MCF 10A (cell line): ENCODE measurements at regions not wholly inside any gene's neighbourhood (a gene's known extent, or its start where the extent isn't known, plus 50 kb on each side); places are given as distances from the start of the nearest gene placed in this dataset.

ENCODE experiments used
- BruUV-seq: library from RNA; stranded (reverse); fragments of 400-500 nt; replicated peaks from 2 replicates; lab custom pipeline; 2021; lab: Mats Ljungman, UMichigan
- CTCF ChIA-PET: fragments of 300-600 bp; sonication (Branson Sonifier 250); formaldehyde crosslinking; extraction: SDS; loops from one replicate; lab custom pipeline; 2021; ENCODE audit warnings: antibody characterized with exemption, inconsistent platforms; lab: Yijun Ruan, JAX
- POLR2A ChIA-PET: fragments of 300-600, 350-650 bp; sonication (Branson Sonifier 250); formaldehyde crosslinking; extraction: SDS; loops from one replicate; lab custom pipeline; 2020; ENCODE audit warnings: antibody characterized with exemption, inconsistent platforms; lab: Yijun Ruan, JAX
- DNase-seq: peaks from one replicate; pipeline ENCODE4 v3.0.0-alpha.2; 2018; ENCODE audit not compliant: unreplicated experiment
- H3K27ac Mint-ChIP-seq: one replicate; pipeline ENCODE4 v1.8.0; 2022; ENCODE audit warnings: mild to moderate bottlenecking, low read depth, mixed read lengths; ENCODE audit not compliant: unreplicated experiment
- H3K27me3 Mint-ChIP-seq: one replicate; pipeline ENCODE4 v1.8.0; 2022; ENCODE audit warnings: mixed read lengths; ENCODE audit not compliant: insufficient read depth, unreplicated experiment
- H3K36me3 Mint-ChIP-seq: one replicate; pipeline ENCODE4 v1.8.0; 2022; ENCODE audit warnings: mild to moderate bottlenecking, moderate library complexity, mixed read lengths; ENCODE audit not compliant: insufficient read depth, unreplicated experiment
- H3K4me1 Mint-ChIP-seq: one replicate; pipeline ENCODE4 v1.8.0; 2022; ENCODE audit warnings: mixed read lengths; ENCODE audit not compliant: insufficient read depth, unreplicated experiment
- H3K4me3 Mint-ChIP-seq: one replicate; pipeline ENCODE4 v1.8.0; 2022; ENCODE audit warnings: mild to moderate bottlenecking, moderate library complexity, mixed read lengths; ENCODE audit not compliant: unreplicated experiment
- H3K9me3 Mint-ChIP-seq: one replicate; pipeline ENCODE4 v1.8.0; 2022; ENCODE audit warnings: mixed read lengths; ENCODE audit not compliant: unreplicated experiment
- intact Hi-C: fragments of 100-400 bp; cut with micrococcal nuclease; formaldehyde crosslinking; loops from 2 replicates; pipeline ENCODE4 v1.14.1; 2022
- TF ChIP-seq, protein P1 (sequence below): fragments of 200-600 bp; IDR thresholded peaks from one replicate; pipeline ENCODE4 v1.8.0; 2022; ENCODE audit warnings: antibody characterized with exemption, mild to moderate bottlenecking; ENCODE audit not compliant: unreplicated experiment

DNA sequence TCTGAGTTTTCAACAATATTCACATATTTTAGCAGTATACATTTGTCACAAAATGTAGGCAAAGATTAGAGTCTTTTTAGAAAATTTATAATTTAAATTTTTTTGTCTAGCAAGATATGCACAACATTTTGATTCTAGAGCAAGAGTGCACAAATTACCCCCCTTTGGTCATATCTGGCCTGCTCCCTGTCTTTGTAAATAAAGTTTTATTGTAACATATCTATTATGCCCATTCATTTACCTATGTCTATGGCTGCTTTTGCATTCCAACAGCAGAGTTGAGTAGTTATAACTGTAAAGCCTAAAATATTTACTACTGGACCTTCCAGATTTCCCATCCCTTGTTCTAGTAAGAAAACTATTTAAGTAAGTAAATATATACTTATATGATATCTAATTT lies 430.7 kb downstream of the EDEM1 start:
- Mint-ChIP-seq H3K27ac (no peak overlapping the region), H3K9me3 (no peaks in the 10 kb centered on the region), H3K4me3 (no peak overlapping the region), H3K4me1 (no peaks in the 10 kb centered on the region), H3K36me3 (no peaks in the 10 kb centered on the region), H3K27me3 (no peaks in the 10 kb centered on the region)
- TF ChIP-seq, protein P1, sequence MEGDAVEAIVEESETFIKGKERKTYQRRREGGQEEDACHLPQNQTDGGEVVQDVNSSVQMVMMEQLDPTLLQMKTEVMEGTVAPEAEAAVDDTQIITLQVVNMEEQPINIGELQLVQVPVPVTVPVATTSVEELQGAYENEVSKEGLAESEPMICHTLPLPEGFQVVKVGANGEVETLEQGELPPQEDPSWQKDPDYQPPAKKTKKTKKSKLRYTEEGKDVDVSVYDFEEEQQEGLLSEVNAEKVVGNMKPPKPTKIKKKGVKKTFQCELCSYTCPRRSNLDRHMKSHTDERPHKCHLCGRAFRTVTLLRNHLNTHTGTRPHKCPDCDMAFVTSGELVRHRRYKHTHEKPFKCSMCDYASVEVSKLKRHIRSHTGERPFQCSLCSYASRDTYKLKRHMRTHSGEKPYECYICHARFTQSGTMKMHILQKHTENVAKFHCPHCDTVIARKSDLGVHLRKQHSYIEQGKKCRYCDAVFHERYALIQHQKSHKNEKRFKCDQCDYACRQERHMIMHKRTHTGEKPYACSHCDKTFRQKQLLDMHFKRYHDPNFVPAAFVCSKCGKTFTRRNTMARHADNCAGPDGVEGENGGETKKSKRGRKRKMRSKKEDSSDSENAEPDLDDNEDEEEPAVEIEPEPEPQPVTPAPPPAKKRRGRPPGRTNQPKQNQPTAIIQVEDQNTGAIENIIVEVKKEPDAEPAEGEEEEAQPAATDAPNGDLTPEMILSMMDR, result no peak
- DNase-seq, result no peak
- POLR2A ChIA-PET, result no interaction called here
- BruUV-seq, result no TSS peak
- CTCF ChIA-PET, result no interaction called here
- intact Hi-C loops, result no loop called here

DNA sequence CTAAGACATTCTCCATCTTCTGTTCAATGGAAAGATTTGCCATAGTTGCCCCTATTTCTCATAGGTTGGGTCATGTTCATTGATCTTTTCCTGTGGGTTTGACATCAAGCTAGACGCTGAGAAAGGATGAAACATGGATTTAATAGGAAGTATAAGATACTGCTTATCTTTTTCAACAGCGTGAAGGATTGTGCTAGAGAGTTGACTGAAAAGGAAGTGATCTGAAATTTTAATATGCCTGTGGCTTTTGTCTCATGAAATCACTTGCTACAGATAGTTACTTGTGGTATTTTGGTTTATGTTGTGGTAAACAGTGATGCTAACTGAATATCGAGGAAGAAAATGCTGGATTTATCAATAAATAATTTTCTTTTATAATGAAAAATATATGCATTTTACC lies 442.9 kb downstream of the EDEM1 start:
- H3K4me1 Mint-ChIP-seq, result no peaks in the 10 kb centered on the region
- ChIA-PET CTCF (interaction anchor here (1.1 kb wide), 1 partner anchor 46 kb away, joined by 3 read pairs; no protein-coding TSS in a partner anchor), POLR2A (no interaction called here)
- TF ChIP-seq, protein P1, result no peak
- intact Hi-C loops, result no loop called here
- no peaks in the 10 kb centered on the region for H3K36me3 Mint-ChIP-seq
- BruUV-seq, result no TSS peak
- no peak for DNase-seq
- H3K27ac Mint-ChIP-seq, result no peak overlapping the region
- H3K27me3 Mint-ChIP-seq, result no peaks in the 10 kb centered on the region
- H3K4me3 Mint-ChIP-seq, result no peak overlapping the region
- H3K9me3 Mint-ChIP-seq, result no peaks in the 10 kb centered on the region

DNA sequence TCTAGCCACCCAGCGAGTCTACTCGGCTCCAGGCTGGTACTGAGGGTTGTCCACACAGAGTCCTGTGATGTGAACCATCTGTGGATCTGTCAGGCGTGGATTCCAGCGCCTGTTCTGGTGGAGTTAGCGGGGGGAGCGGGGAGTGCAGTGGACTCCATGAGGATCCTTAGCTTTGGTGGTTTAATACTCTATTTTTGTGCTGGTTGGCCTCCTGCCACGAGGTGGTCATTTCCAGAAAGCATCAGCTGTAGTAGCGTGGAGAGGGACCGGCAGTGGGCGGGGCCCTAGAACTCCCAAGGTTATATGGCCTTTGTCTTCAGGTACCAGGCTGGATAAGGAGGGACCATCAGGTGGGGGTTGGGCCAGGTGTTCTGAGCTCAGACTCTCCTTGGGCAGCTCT lies 446.5 kb downstream of the EDEM1 start:
- H3K36me3 Mint-ChIP-seq, result no peaks in the 10 kb centered on the region
- no peak overlapping the region for H3K4me3 Mint-ChIP-seq
- ChIA-PET CTCF (no interaction called here), POLR2A (no interaction called here)
- no peak for DNase-seq
- H3K9me3 Mint-ChIP-seq, result no peaks in the 10 kb centered on the region
- no peak overlapping the region for H3K27ac Mint-ChIP-seq
- BruUV-seq, result no TSS peak
- H3K4me1 Mint-ChIP-seq, result no peaks in the 10 kb centered on the region
- TF ChIP-seq, protein P1, result no peak
- H3K27me3 Mint-ChIP-seq, result no peaks in the 10 kb centered on the region
- intact Hi-C loops, result no loop called here

DNA sequence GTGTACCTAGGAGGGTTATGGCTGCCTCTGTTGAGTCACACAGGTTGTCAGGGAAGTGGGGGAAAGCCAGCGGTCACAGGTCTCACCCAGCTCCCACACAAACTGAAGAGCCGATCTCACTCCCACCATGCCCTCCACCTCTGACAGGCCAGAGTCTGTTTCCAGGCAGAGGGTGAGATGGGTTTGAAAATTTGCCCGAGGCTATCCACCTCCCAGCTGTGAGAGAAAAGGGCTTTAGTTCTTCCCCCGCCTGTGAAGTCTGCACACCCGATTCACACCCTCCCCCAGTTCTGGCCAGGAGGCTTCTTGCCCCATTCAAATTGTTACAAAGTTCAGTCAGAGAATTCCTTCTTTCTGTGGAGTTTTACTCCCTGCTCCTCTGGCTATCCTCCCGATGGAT lies 446.9 kb downstream of the EDEM1 start:
- TF ChIP-seq, protein P1, result no peak
- ChIA-PET CTCF (no interaction called here), POLR2A (no interaction called here)
- intact Hi-C loops, result no loop called here
- no peaks in the 10 kb centered on the region for H3K27me3 Mint-ChIP-seq
- no peaks in the 10 kb centered on the region for H3K36me3 Mint-ChIP-seq
- H3K4me1 Mint-ChIP-seq, result no peaks in the 10 kb centered on the region
- H3K27ac Mint-ChIP-seq, result no peak overlapping the region
- no peaks in the 10 kb centered on the region for H3K9me3 Mint-ChIP-seq
- no peak for DNase-seq
- BruUV-seq, result no TSS peak
- no peak overlapping the region for H3K4me3 Mint-ChIP-seq
